GM12875 (cell line): ENCODE measurements at regions not wholly inside any gene's neighbourhood (a gene's known extent, or its start where the extent isn't known, plus 50 kb on each side); places are given as distances from the start of the nearest gene placed in this dataset.

Experiments used
- H3K4me3 ChIP-seq: one replicate; pipeline ENCODE4 v1.5.1; 2011; ENCODE audit warnings: low read depth, low read length, control low read depth
- TF ChIP-seq, protein P1 (sequence below): IDR thresholded peaks from 2 replicates; pipeline ENCODE4 v1.5.1; 2011; ENCODE audit warnings: low read depth, mild to moderate bottlenecking, control low read depth, inconsistent platforms, low read length, moderate library complexity, borderline replicate concordance; ENCODE audit not compliant: insufficient read depth

- no peak overlapping the region for H3K4me3 ChIP-seq
- TF ChIP-seq, protein P1, sequence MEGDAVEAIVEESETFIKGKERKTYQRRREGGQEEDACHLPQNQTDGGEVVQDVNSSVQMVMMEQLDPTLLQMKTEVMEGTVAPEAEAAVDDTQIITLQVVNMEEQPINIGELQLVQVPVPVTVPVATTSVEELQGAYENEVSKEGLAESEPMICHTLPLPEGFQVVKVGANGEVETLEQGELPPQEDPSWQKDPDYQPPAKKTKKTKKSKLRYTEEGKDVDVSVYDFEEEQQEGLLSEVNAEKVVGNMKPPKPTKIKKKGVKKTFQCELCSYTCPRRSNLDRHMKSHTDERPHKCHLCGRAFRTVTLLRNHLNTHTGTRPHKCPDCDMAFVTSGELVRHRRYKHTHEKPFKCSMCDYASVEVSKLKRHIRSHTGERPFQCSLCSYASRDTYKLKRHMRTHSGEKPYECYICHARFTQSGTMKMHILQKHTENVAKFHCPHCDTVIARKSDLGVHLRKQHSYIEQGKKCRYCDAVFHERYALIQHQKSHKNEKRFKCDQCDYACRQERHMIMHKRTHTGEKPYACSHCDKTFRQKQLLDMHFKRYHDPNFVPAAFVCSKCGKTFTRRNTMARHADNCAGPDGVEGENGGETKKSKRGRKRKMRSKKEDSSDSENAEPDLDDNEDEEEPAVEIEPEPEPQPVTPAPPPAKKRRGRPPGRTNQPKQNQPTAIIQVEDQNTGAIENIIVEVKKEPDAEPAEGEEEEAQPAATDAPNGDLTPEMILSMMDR: no peak
Observed at GRCh38 chr5:40171971-40172370, 507.7 kb upstream of the PTGER4 start.

- H3K4me3 ChIP-seq: no peak overlapping the region
- TF ChIP-seq, protein P1: no peak
Observed at GRCh38 chr5:40167283-40167682, 512.4 kb upstream of the PTGER4 start.

- TF ChIP-seq, protein P1: no peak
- H3K4me3 ChIP-seq: no peak overlapping the region
Observed at GRCh38 chr5:40166802-40167201, 512.9 kb upstream of the PTGER4 start.

DNA sequence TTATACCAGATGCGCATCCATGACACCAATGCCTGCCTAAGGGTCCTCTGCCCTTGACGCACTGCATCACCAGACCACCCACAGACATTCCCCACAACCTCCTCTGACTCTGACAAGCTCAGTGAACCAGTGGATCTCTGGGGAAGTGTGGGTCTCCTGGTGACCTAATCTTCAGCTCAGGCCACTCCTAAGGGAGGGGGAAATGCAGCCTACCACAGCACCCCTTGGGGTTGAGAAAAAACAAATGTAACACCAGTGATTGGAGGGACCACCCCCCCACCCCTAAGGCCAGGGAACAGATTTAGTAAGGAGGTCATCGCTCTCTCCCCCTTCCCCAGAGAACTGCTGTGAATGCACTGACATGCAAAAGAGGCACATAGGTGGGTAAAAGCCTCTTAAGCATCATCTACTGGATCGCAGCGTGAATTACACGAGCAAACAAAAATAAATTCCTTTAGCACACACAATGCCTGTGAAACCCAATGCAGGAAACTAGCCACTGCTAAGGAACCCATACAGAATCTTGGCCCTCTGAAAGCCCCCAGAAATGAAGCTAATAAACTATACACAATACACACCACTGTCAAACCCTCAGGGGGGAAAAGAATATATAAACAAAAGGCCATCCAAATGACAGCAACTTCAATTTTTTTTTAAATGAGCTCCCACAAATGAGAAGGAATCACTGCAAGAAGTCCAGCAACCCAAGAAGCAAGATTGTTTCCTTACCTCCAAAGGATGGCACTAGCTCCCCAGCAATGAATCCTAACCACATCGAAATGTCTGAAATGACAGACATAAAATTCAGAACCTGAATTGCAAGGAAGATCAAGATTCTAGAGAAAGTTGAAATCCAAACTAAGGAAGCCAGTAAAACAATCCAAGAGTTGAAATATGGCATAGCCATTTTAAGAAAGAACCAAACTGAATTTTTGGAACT is 513.7 kb upstream of the PTGER4 start:
- H3K4me3 ChIP-seq: no peak overlapping the region
- TF ChIP-seq, protein P1: no peak

DNA sequence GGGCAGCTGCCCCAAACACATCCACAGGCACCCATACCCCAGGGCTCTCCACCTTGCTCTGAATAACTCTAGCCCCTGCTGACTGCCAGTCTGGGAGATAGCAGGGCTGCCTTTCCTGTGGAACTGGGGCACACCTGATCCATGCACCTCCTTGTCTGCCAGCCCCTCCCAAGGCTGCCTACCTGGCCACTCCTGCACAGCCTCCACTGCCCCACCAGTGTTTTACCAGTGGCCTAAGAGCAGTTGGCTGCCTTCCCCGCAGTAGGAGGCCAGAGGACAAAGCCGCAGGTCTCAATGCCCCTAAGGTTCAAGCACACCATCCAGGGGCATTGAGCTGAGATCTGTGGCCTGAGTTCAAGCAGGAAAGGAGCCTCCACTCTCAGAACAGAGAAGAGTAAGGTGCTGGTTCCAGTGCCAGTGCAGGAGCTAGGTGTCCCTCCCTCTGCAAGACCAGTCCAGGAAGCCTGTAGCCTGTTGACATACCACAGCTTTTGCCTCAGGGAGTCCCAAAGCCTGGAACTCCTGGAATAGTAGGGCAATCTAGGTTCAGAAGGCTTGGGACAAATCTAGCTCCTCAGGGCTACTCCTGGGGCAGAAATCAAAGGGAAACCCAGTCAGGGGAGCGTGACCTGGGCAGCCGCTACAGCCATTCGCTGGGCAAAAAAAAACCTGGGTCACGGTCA is 514.5 kb upstream of the PTGER4 start:
- TF ChIP-seq, protein P1: no peak
- H3K4me3 ChIP-seq: no peak overlapping the region

DNA sequence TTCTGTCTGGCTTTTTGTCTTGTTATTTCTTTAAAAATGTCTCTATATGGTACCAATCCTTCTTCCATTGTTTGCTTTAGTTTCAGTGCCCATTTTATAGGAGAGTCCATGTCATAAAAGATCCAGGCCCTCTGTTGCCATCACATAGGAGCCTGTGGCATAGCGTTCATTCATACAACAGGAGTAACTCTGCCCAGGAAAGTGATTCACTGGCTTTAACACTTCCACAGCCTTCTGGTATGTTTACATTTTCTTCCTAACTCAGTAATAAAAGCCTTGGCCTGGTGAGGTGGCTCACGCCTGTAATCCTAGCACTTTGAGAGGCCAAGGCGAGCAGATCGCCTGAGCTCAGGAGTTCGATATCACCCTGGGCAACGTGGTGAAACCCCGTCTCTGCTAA is 519.3 kb upstream of the PTGER4 start:
- TF ChIP-seq, protein P1: no peak
- no peak overlapping the region for H3K4me3 ChIP-seq
